SU-DHL-6 (cell line): ENCODE measurements at regions not wholly inside any gene's neighbourhood (a gene's known extent, or its start where the extent isn't known, plus 50 kb on each side); places are given as distances from the start of the nearest gene placed in this dataset.
"Not testable (repeated sequence)": the region's sequence is repeated elsewhere in the genome, so short reads cannot be mapped to it uniquely, and the experiment has no call there.

Experiments used
- H2AFZ ChIP-seq: fragments of 200-600 bp; sonication (generic); 2 replicates; pipeline ENCODE4 v1.6.1; 2014; ENCODE audit warnings: low read depth, mild to moderate bottlenecking, moderate library complexity, mixed read lengths, antibody characterized with exemption, low read length; ENCODE audit not compliant: severe bottlenecking
- H3F3A ChIP-seq: fragments of 200-600 bp; shearing (Covaris generic); 2 replicates; pipeline ENCODE4 v1.6.0; 2016; ENCODE audit warnings: antibody characterized with exemption, mild to moderate bottlenecking; ENCODE audit not compliant: insufficient read depth
- H3K27ac ChIP-seq: fragments of 200-600 bp; sonication (generic); 2 replicates; pipeline ENCODE4 v1.5.1; 2016; ENCODE audit warnings: low read depth, mild to moderate bottlenecking, low read length, moderate library complexity, mixed read lengths
- H3K27me3 ChIP-seq: fragments of 200-600 bp; sonication (generic), shearing (Covaris generic); 2 replicates; pipeline ENCODE4 v1.6.0; 2014; ENCODE audit warnings: mild to moderate bottlenecking, low read length
- H3K36me3 ChIP-seq: fragments of 200-600 bp; sonication (generic); 2 replicates; pipeline ENCODE4 v1.6.1; 2014; ENCODE audit warnings: mild to moderate bottlenecking, low read length, mixed read lengths
- H3K4me2 ChIP-seq: fragments of 300-600, 200-600 bp; shearing (Covaris generic), sonication (generic); 2 replicates; pipeline ENCODE4 v1.6.0; 2014; ENCODE audit warnings: low read length, low read depth, mild to moderate bottlenecking; ENCODE audit not compliant: poor library complexity, severe bottlenecking
- H3K4me3 ChIP-seq: fragments of 200-600 bp; sonication (generic); 2 replicates; pipeline ENCODE4 v1.5.1; 2014; ENCODE audit warnings: antibody characterized with exemption, low read length, mild to moderate bottlenecking, mixed read lengths; ENCODE audit not compliant: insufficient read depth, poor library complexity, severe bottlenecking
- H3K79me2 ChIP-seq: fragments of 200-600 bp; sonication (generic); 2 replicates; pipeline ENCODE4 v1.6.1; 2014; ENCODE audit warnings: mild to moderate bottlenecking, low read length, moderate library complexity; ENCODE audit not compliant: insufficient read depth
- H3K9ac ChIP-seq: fragments of 200-600 bp; sonication (generic); 2 replicates; pipeline ENCODE4 v1.7.0; 2014; ENCODE audit warnings: mild to moderate bottlenecking, low read length
- H3K9me2 ChIP-seq: fragments of 200-600 bp; sonication (generic); replicated peaks from 2 replicates; pipeline ENCODE4 v1.6.1; 2014; ENCODE audit warnings: low read length; ENCODE audit not compliant: insufficient read depth
- H3K9me3 ChIP-seq: fragments of 200-600 bp; sonication (generic); 2 replicates; pipeline ENCODE4 v1.6.1; 2014; ENCODE audit warnings: low read length, mixed read lengths; ENCODE audit not compliant: insufficient read depth
- H4K20me1 ChIP-seq: fragments of 200-600 bp; sonication (generic); 2 replicates; pipeline ENCODE4 v1.6.1; 2014; ENCODE audit warnings: low read depth, mild to moderate bottlenecking, antibody characterized with exemption, low read length, moderate library complexity, mixed read lengths
- CTCF ChIP-seq: fragments of 200-600 bp; sonication (generic); IDR thresholded peaks from one replicate; pipeline ENCODE4 v1.5.1; 2017; ENCODE audit warnings: antibody characterized with exemption, mild to moderate bottlenecking, low read length, moderate library complexity; ENCODE audit not compliant: insufficient read depth, poor library complexity, severe bottlenecking
- EZH2phosphoT487 ChIP-seq: fragments of 200-600 bp; sonication (generic), shearing (Covaris generic); conservative IDR thresholded peaks from 2 replicates; pipeline ENCODE4 v1.6.1; 2018; ENCODE audit warnings: mild to moderate bottlenecking, antibody characterized with exemption, low read length, moderate library complexity, mixed read lengths

- H3K27me3 ChIP-seq, H3K9ac ChIP-seq, H3K4me3 ChIP-seq, H3K79me2 ChIP-seq, H3K4me2 ChIP-seq, H4K20me1 ChIP-seq, H3K9me2 ChIP-seq, H3K36me3 ChIP-seq, H3F3A ChIP-seq, H2AFZ ChIP-seq, H3K9me3 ChIP-seq, H3K27ac ChIP-seq: not testable (repeated sequence)
Measured at GRCh38 chr11:67788341-67788695, 113.9 kb upstream of the ALDH3B2 start.

GRCh38 chr11:67787681-67788340 lies 113.4 kb upstream of the ALDH3B2 start:
- H3F3A ChIP-seq, H3K27me3 ChIP-seq, H4K20me1 ChIP-seq, H2AFZ ChIP-seq, H3K9me2 ChIP-seq, H3K79me2 ChIP-seq, H3K36me3 ChIP-seq, H3K27ac ChIP-seq, H3K9ac ChIP-seq, H3K4me3 ChIP-seq, H3K9me3 ChIP-seq, H3K4me2 ChIP-seq: not testable (repeated sequence)

- H3K9me2 ChIP-seq, H4K20me1 ChIP-seq, H3K27me3 ChIP-seq, H3K4me3 ChIP-seq, H3K4me2 ChIP-seq, H3K9ac ChIP-seq, H3K36me3 ChIP-seq, H3K27ac ChIP-seq, H3F3A ChIP-seq, H2AFZ ChIP-seq, H3K79me2 ChIP-seq, H3K9me3 ChIP-seq: not testable (repeated sequence)
Measured at GRCh38 chr11:67781967-67782366, 107.5 kb upstream of the ALDH3B2 start.

GRCh38 chr11:67781506-67781905 lies 107.1 kb upstream of the ALDH3B2 start:
- H3K27ac ChIP-seq, H3K4me2 ChIP-seq, H3K4me3 ChIP-seq, H3K36me3 ChIP-seq, H3K27me3 ChIP-seq, H3K9me3 ChIP-seq, H3F3A ChIP-seq, H4K20me1 ChIP-seq, H3K9ac ChIP-seq, H3K79me2 ChIP-seq, H3K9me2 ChIP-seq, H2AFZ ChIP-seq: not testable (repeated sequence)

GRCh38 chr11:67780056-67780455 lies 105.6 kb upstream of the ALDH3B2 start:
- no peaks in the 10 kb centered on the region for H3K9me2 ChIP-seq
- H3K9me3 ChIP-seq = no peaks in the 10 kb centered on the region
- no peaks in the 10 kb centered on the region for H3K79me2 ChIP-seq
- H3K9ac ChIP-seq = no peak overlapping the region
- H3F3A ChIP-seq = no peaks in the 10 kb centered on the region
- H2AFZ ChIP-seq = no peak overlapping the region
- no peaks in the 10 kb centered on the region for H3K36me3 ChIP-seq
- no peak overlapping the region for H3K4me3 ChIP-seq
- H3K27ac ChIP-seq = no peak overlapping the region
- TF ChIP-seq CTCF (no peak), EZH2phosphoT487 (no peak)
- H3K4me2 ChIP-seq = no peak overlapping the region
- no peaks in the 10 kb centered on the region for H3K27me3 ChIP-seq
- no peaks in the 10 kb centered on the region for H4K20me1 ChIP-seq

- not testable (repeated sequence) for H3K9me2 ChIP-seq, H2AFZ ChIP-seq, H3K4me2 ChIP-seq, H3K27me3 ChIP-seq, H3K36me3 ChIP-seq, H4K20me1 ChIP-seq, H3F3A ChIP-seq, H3K9me3 ChIP-seq, H3K79me2 ChIP-seq, H3K4me3 ChIP-seq, H3K9ac ChIP-seq, H3K27ac ChIP-seq
Measured at GRCh38 chr11:67779189-67779875, 104.9 kb upstream of the ALDH3B2 start.
